CMK (cell line): ENCODE measurements at regions not wholly inside any gene's neighbourhood (a gene's known extent, or its start where the extent isn't known, plus 50 kb on each side); places are given as distances from the start of the nearest gene placed in this dataset.

Source experiments
- DNase-seq: peaks from one replicate; pipeline ENCODE4 v3.0.0-alpha.2; 2010; ENCODE audit warnings: low read depth

DNA sequence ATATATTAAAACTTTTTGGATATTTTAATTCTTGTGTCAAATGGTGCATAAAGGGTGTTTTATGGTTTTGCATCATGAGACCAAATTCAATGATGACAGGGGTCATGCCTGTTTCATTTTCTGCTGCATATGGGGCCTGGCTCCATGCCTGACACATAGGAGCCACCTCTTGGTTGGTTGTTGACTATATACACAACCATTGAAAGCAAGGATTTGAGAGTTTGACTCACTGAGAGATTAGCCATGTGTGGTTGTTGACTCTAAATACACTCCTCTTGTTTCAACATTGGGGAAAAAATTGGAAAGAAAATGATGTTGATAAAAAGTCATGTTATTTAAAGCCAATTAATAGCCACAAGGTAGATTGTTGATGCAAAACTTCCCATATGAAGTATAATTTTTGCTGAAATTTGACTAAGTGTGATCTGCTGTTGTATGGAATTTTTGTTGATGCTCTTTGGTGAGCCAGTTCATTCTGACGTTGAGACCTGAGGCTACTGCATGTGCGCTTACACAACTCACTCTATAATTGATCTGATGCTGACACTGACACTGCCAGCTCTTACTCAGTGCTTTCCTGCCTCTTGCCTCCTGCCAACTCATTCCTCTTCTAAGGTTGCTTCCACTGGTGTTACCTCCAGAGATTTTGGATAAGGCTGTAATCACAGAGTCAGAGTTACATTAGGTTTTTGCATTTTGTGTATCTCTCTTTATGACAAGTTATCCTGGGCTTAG lies 446.2 kb upstream of the SLC14A2 start:
- no peak for DNase-seq

DNA sequence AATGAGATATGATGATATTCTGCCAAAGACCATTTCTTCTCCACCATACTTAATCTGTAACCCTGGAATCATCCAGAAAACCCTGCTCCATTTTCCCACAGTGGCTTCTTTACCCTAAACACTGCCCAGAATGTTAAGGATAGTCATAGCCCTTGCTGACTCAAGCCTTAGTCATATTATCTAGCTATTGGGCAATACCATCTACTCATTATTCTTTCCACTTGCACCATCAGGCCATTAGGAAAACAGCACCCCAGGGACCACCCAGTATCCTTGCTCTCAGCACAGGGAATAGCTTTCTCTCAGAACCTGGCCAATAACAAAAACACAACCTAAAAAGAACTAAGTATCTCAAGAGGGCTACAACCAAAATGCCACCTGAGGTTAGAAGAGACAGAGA lies 445.7 kb upstream of the SLC14A2 start:
- no peak for DNase-seq

DNA sequence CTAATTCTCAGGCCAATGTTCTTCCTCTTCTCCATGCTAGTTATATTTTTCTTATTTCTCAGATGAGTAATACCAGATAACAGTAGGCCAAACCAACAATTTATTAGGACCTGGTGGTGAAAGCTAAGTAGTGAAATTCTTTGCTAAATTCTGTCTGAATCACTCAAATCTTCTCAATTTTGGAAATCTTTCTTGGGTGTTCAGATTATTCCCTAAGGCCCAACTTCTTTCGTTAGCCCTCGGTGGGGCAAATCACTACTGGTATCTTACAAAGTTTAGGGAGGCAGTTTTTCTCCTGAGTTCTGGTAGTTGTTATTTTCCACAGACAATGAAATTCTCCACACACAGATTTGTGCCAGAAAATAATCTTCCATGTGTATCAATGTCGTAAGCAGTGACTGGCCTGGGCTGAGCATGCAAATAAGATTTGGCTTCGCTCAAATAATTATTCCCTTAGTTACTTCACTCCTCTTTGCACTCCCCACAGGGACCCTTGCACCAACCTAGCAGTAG lies 443.5 kb upstream of the SLC14A2 start:
- DNase-seq, result no peak

DNA sequence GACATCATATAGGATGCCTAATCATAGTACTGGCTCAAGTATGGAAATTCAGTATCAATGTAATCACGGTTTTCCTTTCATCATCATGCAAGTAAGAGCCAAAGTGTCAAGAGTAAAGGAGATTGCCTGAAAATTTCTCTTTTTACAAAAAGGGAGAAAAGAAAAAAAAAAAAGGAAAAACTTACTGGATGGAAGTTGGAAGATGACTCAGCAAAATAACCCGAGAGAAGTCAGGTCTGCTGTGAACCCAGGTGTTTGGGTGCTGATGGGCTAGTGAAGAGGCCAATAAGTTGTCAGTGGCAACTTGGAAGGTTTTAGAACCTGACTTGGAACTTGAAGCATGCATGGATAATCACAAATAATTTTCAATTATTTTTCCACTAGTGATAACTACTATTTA lies 441.9 kb upstream of the SLC14A2 start:
- no peak for DNase-seq

DNA sequence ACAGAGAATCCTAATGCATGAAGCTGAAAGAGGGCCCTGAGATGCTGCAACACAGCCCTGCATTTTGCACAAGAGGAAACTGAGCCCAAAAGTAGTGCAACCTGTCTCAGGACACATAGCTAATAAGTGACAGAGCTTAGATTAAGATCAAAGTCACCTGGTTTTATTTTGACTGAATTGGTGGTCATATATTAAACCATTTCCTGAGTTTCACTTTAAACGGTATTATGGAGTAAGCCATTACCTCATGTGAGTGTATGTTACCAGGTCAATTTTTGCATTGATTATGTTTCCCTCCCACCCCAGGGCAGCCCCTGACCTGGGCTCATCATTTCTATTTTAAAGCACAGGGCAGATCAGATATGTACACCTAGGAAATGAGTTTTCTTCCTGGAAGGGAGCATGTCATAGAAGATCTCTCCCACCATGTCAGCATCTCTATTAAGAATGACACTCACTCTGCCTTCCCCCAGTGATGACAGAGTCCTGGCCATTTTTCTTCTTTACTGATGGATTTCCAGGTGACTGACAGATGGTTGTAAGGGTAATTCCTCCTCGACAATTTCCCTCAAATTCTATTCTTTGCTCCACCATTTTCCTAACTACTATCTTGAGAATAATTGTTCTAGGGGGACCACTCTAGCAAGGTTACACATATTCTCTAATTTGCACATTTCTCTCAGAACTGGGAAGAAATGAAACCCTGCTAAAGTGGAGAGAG lies 441.3 kb upstream of the SLC14A2 start:
- no peak for DNase-seq

DNA sequence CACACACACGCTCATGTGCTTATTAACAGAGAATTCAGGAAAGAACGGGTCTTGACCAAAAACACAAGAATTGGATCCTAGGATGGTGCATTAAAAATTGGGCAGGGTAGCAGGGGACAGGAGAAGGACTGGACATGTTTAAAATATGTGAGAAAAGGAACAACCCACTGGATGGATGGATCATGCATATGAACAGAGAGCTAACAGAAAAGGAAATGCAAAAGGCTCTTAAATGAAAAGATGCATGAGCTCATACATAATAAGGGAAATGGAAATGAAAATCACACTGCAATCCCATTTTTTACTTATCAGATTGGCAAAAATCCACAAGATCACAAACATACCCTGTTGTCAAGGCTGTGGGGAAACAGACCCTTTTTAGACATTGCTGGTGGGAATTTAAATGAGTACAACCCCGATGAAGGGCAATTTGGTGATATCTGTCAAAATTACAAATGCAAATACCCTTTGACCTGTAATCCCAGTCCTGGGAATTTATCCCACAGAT lies 440.6 kb upstream of the SLC14A2 start:
- DNase-seq, result no peak

DNA sequence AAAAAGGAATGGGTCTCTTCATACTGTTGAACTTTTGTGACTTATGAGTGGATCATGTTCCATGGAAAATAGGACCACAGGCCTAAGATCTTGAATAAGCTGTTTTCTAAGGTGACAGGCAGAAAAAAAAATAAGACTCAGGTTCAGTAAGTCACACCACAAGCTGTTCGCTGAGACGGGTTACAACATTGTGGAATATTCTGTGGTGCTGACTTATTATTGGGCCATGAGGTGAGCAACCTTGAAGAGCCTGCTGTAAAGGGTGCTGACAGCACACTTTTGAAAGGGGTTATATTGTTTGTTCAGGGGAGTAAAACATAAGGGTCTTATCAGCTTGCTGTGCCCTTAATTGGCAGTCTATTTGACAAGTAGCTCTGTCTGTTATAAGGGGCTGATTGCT lies 439.8 kb upstream of the SLC14A2 start:
- no peak for DNase-seq

DNA sequence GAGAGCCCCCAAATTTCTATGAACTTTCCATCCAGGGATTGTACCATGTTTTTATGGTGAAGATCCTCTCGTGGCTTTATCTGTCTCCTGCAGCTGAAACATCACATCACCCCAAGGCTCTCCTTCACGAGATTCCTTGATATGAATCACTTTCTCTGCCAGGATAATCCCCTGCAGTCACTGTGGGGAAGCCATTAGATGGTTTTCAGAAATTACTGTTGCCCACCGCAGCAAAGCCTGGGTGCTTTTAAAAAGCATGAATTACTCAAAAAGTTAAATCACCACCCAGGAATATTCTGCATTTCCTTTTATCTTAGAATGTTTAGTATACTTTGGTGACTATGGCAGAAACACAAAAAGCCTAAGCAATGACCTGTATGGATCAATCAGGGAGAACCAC lies 428.4 kb upstream of the SLC14A2 start:
- DNase-seq, result no peak

DNA sequence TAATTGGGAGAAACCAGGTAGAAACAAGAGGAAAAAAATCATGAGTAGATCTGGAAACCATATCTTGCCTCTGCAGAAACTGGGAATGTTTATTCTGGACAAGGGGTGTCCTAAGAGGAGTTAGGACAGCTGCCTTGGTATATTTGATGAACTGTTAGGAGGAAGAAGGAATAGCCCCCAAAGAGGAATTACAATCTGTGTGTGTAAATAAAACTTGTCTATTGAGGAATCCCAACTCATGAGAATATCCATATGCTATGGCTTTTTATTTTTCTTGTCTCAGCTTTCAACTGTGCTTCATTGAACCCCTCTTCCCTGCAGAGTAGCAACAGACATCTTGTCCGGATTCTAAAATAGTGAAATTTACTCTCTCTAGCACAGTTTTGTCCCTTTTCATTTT lies 423.5 kb upstream of the SLC14A2 start:
- DNase-seq, result no peak

DNA sequence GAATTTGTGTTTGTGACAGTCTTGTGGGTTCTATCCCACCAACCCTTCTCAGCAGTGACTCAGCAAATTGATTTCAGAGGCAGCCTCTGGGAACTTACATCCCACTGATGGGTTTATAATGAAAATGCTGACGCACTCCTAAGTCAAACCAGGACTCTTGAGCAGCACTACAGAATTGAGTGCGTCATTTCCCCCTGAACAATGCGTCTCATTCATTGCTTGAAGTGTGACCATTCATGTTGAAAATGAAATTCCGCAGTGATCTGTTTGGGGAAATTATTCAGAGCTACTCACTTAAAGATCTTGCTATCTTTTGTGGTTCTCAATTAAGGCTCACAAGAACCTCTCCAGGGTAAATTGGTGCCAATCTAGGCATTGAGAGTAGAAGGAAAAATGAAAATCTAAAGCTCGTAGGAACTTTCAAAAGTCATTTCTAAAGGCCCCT lies 417.7 kb upstream of the SLC14A2 start:
- no peak for DNase-seq

DNA sequence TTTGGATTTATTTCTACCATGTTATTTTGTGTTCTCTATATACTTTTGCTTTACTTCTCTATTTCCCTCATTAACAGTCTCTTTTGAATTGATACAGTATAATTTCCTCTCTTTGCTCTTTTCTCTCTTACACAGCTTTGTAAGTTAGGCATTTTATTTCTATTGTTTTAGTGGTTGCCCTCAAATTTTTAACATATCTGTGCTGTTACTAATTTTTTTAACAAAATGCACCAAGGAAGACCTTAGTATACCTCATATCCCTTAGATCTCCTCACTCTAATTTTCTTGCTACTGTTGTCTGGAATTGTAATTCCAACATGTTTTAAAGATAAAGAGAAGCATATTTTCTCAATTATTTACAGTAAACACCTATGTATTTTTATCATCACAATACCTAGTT lies 416.8 kb upstream of the SLC14A2 start:
- no peak for DNase-seq

DNA sequence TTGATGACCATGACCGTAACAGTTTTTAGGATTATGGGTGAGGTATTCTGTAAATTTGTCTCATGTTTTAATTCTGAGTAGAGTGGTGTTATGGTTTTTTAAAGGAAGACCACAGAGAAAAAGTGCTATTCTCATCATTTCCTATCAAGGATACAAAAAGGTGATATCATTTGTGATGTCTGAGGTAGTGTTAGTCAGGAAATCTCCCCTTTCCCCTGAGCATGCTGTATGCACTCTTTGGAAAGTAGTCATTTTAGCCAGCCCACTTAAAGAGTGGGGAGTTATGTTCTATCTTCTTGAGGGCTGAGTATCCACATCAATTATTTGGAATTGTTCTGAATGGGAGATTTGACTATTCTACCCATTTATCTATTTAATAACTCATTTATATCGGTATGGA lies 414.2 kb upstream of the SLC14A2 start:
- no peak for DNase-seq

DNA sequence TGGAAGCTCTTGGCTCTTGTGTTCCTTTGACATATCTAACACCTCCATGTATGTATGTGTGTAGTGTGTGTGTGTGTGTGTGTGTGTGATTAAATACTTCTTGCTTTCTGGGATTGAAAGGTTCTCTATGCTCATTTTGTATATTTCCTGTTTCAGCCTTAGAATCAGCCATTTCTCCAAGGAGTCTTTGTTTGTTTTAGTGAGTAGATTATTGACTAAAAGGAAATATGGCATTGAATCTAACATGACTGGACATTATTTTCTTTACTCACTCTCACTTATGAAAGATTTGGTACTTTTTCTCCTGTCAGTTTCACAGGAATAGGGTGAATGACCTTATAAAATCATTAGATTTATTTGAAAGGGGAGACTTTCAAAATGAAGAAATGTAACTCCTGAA lies 413.8 kb upstream of the SLC14A2 start:
- no peak for DNase-seq

DNA sequence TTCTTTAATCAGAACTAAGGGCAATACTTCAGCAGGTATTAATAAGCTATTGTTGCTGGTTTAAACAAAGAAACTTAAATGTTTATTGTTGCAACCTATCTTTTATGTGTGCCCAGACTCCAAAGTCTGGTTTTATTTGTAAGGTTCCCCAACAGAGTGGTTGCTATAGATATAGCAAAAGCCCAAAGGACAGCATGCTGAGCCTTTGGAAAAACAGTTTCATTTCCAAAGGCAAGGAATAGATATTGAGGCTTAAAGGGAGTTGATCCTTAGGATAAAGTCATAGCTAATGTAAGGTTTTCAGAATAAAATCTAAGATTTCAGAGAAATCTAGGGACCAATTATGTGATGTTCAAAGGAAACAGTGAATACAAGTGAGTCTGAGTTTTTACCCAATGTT lies 413.2 kb upstream of the SLC14A2 start:
- no peak for DNase-seq

DNA sequence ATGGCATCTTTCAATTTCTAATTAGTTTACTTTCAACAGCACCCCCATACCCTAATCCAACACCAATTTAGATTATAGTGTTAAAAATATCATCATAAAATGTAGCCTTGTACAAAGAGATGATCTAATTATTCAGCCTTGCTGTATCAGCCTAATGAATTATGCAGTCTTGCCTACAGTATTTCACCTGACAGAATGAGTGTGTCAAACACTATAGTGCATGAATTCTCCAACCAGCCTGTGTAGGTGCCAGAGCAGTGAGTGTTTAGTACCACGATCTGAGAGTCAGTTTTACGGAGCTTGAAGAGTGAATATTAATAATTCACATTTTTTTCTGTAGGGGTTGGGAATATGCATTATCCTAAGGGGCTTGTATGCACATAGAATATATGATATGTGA lies 411.6 kb upstream of the SLC14A2 start:
- DNase-seq, result no peak

DNA sequence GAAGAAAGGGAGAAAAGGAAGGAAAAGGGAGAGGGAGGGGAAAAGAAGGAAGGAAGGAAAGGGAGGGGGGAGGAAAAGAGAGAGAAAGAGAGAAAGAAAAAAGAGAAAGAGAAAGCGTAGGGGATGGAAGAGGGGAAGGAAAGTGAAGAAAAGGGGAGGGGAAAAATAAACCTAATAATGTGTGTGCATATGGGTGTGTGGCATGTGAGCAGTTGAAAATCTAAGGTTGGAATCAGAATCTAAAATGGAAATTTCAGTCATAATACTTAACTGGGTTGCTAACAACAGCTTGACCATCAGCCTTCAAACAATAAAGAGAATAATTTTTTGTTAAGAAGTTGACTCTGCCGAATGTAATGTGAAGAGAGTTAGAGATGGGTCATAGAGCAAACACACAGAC lies 407.9 kb upstream of the SLC14A2 start:
- no peak for DNase-seq

DNA sequence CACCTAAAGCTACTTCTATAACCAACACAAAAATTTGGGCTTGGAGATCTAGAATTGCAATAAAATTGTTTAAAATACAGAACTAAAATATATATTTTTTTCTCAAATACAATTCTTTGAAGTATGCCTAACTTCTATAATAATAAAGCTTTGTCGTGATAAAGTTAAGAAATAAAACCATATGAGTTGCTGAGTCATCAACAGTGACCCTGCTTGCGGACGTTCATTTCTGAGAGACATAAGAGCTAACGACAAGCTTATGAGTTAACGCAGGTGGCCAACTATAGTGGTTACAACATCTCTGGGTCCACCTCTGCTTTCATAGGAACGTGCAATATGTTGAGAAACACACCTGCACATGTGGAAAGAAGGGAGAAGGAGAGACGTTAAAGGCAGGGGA lies 407.1 kb upstream of the SLC14A2 start:
- DNase-seq, result no peak

DNA sequence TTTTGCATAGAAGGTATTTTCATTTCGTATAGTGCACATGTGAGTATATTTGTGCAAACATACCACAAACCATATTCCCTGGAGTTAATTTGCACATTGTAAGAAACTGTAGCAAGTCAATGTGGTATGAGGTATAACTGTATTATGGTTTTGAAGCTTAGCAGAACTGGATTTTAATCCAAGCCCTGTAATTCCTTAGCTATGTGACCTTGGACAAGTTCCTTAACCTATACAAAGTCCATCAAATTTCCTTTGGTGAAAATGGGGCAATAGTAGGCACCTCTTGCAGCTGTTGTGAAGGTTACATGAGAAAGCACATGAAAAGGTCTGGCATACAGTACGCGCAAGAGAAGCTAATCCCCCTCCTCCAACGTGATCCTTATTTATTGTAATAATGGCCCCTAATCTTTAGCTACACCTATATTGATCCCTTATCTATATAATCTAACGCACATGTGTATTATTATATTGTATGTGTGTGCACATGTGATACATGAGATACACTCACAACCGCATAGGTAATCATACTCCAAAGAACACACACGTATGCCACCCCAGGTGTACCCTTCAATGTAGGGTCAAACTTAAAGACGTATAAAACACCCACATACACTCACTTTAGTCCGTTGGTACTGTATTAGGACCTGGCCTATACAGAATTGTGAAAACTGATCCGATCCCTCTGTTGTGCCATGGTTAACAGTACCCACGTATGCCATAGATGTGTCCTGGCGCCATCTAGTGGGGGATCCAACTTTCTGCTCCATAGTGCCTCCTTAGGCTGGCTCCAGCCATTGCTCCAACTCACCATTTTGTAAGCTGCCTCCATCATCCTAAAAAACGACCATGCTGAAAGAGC lies 402.9 kb upstream of the SLC14A2 start:
- peak; percentile 42 for DNase-seq

DNA sequence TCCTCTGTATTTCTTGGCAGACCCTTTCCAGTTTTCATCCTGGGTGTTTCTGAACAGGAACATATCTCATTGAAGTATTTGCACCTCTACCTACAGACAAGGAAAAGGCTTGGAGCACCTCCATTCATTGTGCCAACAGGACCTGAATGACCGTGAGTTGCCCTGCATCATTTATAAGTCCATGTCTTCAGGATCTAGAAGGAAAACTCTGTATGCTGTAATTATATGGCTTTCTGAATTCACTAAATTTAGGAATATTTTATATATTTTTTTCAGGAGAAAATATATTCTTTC lies 402.3 kb upstream of the SLC14A2 start:
- DNase-seq, result no peak

DNA sequence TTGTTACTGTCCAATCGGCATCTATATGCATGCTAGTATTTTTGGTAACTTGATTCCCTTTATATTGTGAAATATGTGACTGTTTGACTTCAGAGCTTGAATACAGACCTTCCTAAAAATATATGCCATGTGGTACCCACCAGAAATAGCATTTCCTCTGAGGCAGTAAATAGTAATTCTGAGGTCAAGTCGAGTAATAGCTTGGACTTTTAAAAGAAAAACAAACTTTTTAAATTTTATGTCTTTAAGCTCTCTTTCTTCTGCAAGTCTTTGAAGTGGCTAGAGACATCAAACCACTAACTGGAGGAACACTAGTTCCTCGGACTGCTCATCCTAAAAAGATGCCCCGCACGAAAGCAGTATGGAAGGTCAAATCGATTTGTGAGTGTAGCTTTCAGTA lies 396.8 kb upstream of the SLC14A2 start:
- no peak for DNase-seq

DNA sequence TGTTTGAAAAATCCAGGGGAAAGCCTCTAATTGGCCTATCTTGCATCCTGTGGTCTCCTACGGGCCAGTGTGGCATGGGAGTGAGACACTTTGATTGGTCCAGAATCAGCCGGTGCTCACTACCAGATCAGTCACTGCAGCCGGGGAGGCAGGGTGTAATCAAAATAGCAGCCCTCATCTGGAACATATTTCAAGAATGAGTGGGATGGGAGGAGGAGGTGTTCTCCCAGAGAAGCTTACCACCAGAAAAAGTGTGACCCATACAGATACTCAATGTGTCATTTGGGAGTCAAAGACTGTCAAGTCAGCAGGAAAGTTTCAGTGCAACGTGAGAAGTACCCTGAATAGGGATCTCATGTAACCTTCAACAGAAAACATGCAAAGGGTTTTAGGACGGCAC lies 393.9 kb upstream of the SLC14A2 start:
- no peak for DNase-seq

DNA sequence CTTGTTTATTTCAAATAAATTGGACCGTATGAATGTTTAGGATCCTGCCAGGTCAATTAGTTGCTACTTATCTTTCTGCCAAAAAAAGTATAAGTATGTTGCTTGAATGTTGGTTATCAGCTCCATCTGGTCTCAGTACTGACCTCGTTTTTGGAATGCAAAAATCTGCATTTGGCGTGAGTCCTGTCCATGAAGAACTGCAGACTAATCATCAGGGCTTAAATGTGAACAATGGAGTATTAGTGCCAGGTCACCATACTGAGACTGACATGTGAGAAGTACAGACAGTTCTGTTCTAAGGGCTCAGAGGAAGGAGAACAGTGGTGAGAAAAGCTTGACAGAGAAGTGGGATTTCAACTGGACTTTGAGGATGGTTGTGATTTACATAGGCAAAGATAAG lies 393.1 kb upstream of the SLC14A2 start:
- DNase-seq, result no peak
